GM18870 (cell line): ENCODE measurements at regions not wholly inside any gene's neighbourhood (a gene's known extent, or its start where the extent isn't known, plus 50 kb on each side); places are given as distances from the start of the nearest gene placed in this dataset.

Source experiments
- ATAC-seq: cut with Tn5 transposase; IDR thresholded peaks from one replicate; pipeline ENCODE4 v1.9.1; 2021; ENCODE audit warnings: moderate library complexity; ENCODE audit not compliant: unreplicated experiment

GRCh38 chr1:96992871-96993270, 271.3 kb downstream of the PTBP2 start:
- no peak for ATAC-seq

DNA sequence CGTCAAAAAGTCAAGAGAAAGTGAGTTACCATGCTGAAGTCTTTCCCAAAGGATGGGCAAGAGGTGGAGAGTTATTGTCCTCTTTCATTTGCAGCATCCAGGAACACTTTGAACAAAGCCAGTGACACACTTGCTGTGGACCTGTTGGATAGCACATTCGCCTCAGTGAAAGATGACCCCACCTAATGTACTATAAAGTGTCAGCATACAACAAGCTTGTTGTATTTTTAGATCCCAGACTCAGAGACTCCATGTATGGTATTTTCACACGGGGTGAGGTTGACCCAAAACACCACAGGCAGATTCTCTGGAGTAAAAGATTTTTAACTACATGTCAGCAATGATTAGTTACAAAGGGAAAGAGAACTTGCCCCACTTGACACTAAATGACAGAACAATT, 273.8 kb downstream of the PTBP2 start:
- no peak for ATAC-seq

GRCh38 chr1:96996001-96996400, 274.4 kb downstream of the PTBP2 start:
- no peak for ATAC-seq

DNA sequence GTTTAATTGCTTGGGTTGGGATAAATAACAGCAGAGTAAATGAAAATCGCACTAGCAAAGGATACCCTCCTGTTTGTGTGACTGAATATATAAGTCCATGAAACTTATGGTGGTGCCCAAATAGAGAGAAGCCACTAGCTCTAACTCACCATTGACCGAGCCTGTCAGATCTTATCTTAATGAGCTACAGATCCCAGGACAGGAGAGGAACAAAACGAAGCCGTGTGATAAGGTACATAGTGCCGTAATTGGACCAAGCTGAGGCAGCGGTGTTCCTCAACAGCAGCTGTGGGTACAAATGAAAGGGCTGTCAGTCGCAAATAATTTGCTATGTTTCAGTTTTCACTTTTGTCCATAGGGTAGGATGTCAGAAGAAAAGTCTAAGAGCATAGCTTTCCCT, 276.1 kb downstream of the PTBP2 start:
- ATAC-seq: no peak

- ATAC-seq: no peak
Observed at GRCh38 chr1:96998466-96998865, 276.9 kb downstream of the PTBP2 start.

GRCh38 chr1:96999191-96999590, 277.6 kb downstream of the PTBP2 start:
- ATAC-seq: no peak

GRCh38 chr1:97004054-97004453, 282.5 kb downstream of the PTBP2 start:
- no peak for ATAC-seq

DNA sequence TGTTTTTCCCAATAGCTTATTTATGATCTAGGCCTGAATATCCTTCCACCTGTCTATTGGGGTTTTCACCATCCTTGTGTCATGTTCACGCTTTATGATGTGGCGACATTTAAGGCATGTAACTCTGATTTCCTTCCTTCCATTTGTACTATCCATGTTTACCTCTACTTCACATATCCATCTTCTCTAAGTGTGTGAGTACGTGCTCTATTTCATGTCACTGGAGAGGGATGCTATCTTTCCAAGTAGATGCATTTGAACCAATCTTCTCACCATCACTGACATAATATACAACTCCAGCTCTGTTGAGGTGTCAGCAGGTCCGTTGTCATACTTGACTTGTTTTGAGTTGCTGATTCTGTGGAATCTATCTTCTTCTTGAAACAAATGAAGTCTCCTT, 283.2 kb downstream of the PTBP2 start:
- no peak for ATAC-seq

DNA sequence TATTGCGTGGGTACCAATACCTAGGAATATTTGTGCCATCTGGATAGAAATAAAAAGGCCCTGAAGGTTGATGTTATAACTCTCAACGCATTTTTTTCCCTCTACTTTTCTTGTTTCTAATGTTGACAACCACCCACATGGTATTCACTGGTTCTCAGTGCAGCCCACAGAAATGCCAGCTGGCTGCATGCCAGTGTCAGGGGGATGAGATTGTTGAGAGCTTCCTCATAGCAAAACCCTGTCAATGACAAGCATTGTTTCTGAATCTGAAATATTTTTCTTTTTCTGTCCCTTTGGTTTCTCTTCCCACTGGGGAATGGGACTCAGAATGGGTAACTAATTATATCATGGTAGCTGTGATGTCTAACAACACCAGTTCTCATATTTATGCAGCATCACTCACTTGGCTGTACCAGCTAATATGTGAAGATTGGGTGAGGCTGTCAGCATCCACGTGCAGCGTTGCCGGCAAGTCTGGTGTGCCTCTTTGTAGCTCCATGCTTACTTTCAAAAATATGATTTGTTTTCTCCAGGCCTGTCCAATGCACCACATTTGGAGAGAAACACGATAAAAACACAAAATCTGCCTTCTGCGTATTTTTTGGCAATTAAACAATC, 284.6 kb downstream of the PTBP2 start:
- no peak for ATAC-seq

DNA sequence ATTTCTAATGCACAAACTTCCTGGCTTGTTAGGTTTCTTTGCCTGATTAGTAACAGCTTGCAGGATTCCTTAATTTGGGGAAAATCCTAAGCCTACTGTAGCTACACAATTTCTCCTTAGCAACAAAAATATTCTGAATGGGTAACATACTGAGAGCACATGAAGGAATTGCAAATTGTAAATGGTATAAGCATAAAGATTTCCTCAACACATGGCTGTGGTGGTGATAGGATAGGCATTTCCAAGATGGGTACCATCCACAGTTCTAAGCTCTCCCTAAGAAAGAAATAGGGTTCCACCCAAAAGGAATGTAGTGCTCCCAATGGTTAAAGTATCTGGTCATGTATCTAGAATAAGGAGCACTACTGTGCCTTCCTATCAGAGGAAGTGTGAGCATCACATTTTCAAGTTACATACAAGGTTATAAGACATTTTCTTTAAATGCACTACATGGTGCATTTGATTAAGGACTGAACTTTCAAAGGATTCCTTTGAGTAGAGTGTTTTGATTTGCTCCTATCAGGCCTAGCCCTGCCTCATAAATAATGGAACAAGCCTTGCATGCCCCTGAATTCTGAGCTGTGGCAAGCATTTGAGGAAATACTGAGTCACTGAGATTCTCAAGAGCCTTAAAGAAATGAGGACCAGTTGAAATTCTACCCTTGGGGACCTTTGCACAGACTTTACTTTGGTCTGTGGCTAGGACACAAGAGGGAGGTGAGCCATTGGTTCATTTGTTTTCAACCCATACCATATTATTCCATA, 286.4 kb downstream of the PTBP2 start:
- ATAC-seq: no peak

GRCh38 chr1:97010566-97011264, 289.1 kb downstream of the PTBP2 start:
- no peak for ATAC-seq

- no peak for ATAC-seq
Observed at GRCh38 chr1:97013136-97013535, 291.6 kb downstream of the PTBP2 start.

DNA sequence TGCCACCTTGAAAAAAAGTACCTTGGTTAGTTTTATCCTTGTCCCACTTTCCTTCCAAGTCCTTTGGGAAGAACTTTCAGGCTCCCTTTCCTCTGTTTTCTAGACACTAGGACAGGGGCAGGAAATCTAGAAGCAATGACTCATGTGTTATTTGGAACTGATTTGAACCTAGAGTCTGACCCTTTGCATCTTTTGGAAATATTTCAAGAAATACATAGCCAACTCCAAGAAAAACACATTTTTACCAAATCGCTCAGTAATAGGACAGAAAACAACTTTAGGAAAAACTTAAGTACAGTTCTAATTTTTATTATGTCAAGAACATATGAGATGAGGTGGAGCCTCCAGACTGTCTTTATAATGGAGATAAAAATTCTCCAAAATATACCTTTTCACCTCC, 292.4 kb downstream of the PTBP2 start:
- ATAC-seq: no peak

GRCh38 chr1:97014426-97014825, 292.8 kb downstream of the PTBP2 start:
- no peak for ATAC-seq

- no peak for ATAC-seq
Observed at GRCh38 chr1:97017895-97018294, 296.3 kb downstream of the PTBP2 start.
